AG04450 (cell line): ENCODE measurements at regions not wholly inside any gene's neighbourhood (a gene's known extent, or its start where the extent isn't known, plus 50 kb on each side); places are given as distances from the start of the nearest gene placed in this dataset.

Experiments used
- CTCF ChIA-PET: fragments of 300-600, 350-600 bp; formaldehyde crosslinking; extraction: SDS; loops from one replicate; lab custom pipeline; 2022; ENCODE audit warnings: antibody characterized with exemption, inconsistent platforms; lab: Charles Lee
- POLR2A ChIA-PET: fragments of 350-600 bp; formaldehyde crosslinking; extraction: SDS; loops from one replicate; lab custom pipeline; 2021; ENCODE audit warnings: antibody characterized with exemption, inconsistent platforms; lab: Yijun Ruan, JAX
- DNase-seq: peaks from one replicate; pipeline ENCODE4 v3.0.0-alpha.2; 2011; ENCODE audit warnings: low read depth, low spot score
- H3K27ac ChIP-seq: one replicate; pipeline ENCODE4 v1.5.1; 2012; ENCODE audit warnings: low read depth, low read length, control low read depth
- H3K27me3 ChIP-seq: one replicate; pipeline ENCODE4 v1.6.0; 2012; ENCODE audit warnings: low read length; ENCODE audit not compliant: control insufficient read depth, insufficient read depth
- H3K4me3 ChIP-seq: 2 replicates; pipeline ENCODE4 v1.5.1; 2011; ENCODE audit warnings: mild to moderate bottlenecking, low read depth, low read length, control low read depth
- H3K9me3 ChIP-seq: 2 replicates; pipeline ENCODE4 v1.5.1; 2012; ENCODE audit warnings: low read length; ENCODE audit not compliant: control insufficient read depth, insufficient read depth
- CTCF ChIP-seq: IDR thresholded peaks from 2 replicates; pipeline ENCODE4 v1.5.1; 2011; ENCODE audit warnings: low read depth, low read length, control low read depth, inconsistent platforms

- peak overlapping the region; percentile 61 for H3K27ac ChIP-seq
- TF ChIP-seq CTCF, result peak; percentile 55
- peak overlapping the region; percentile 62 for H3K4me3 ChIP-seq
- POLR2A ChIA-PET, result interaction anchor here (0.8 kb wide), 1 partner anchor 12 kb away, joined by 3 read pairs; no protein-coding TSS in a partner anchor
- H3K27me3 ChIP-seq, result no peaks in the 10 kb centered on the region
- no peaks in the 10 kb centered on the region; the same call in 1 of the 2 replicates for H3K9me3 ChIP-seq
- CTCF ChIA-PET, result no interaction called here
- no peak for DNase-seq
Observed at GRCh38 chr5:56481428-56482357, 248.6 kb upstream of the ANKRD55 start.

DNA sequence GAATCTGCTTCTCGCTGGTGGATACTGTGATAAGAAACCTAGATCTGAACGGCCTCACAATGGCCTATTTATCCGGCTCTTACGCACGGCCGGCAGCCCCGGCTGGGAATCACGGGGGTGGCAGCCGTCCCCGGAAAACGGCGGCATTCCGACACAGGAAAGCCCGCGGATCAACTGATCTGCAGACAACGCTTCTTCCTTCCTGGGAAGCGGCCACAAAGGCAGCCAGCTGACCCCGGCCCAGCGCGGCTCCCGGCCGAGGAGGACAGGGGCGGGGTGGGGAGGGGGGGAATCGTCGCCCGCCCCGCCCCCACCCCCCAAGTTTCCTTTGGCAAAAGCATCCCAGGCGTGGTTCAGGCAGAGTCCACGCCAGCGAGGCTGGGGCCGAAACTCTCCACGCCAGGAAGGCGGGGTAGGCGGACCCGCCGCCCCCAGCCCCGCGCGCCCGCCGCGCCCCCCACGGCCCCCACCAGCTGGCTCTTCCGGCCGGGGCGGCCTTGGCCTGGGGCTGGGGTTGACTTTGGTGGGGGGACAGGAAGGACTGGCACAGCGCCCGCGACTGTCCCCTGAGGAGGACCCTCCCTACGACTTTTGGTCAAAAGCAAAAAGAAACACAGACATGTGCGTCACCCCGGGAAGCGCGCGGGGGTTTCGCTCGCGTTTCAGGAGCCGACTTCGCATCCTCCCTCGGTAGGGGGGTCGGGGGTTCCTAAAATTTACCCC lies 247.7 kb upstream of the ANKRD55 start:
- Histone ChIP-seq H3K27me3 (no peaks in the 10 kb centered on the region), H3K27ac (peak overlapping the region; percentile 81), H3K9me3 (no peaks in the 10 kb centered on the region; the same call in 1 of the 2 replicates), H3K4me3 (peak overlapping the region; percentile 62)
- TF ChIP-seq CTCF, result no peak
- POLR2A ChIA-PET, result interaction anchor here (0.6 to 1.0 kb wide), 3 partner anchors 11 to 153 kb away, joined by 3 to 4 read pairs (median 4); no protein-coding TSS in a partner anchor
- no peak for DNase-seq
- CTCF ChIA-PET, result interaction anchor here (0.6 kb wide), 1 partner anchor 107 kb away, joined by 3 read pairs; no protein-coding TSS in a partner anchor

- H3K9me3 ChIP-seq, result no peaks in the 10 kb centered on the region; the same call in 1 of the 2 replicates
- peak overlapping the region; percentile 62 for H3K4me3 ChIP-seq
- no peak for DNase-seq
- peak overlapping the region; percentile 81 for H3K27ac ChIP-seq
- POLR2A ChIA-PET, result interaction anchor here (0.6 to 1.0 kb wide), 3 partner anchors 10 to 152 kb away, joined by 3 to 4 read pairs (median 4); no protein-coding TSS in a partner anchor
- no peak for TF ChIP-seq CTCF
- no peaks in the 10 kb centered on the region for H3K27me3 ChIP-seq
- CTCF ChIA-PET, result interaction anchor here (0.6 to 1.1 kb wide), 2 partner anchors 107 to 209 kb away, joined by 3 read pairs; no protein-coding TSS in a partner anchor
Observed at GRCh38 chr5:56480078-56480704, 247.1 kb upstream of the ANKRD55 start.

DNA sequence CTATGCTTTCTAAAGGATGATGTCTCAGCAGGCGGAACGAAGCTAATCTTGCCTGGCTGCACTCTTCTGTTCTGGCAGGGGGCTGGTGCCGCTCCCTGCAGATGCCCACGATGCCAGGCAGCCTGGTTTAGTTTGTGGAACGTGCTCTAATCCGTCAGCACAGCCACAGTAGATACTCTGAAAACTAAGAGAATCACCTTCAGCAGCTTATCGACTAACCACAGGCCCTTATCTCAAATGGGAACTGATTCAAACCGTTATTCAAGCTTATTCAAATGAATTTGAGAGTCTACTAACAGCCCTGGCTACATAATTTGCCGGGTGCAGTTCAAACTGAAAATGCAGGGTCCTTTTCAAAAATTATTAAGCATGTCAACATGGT lies 246.6 kb upstream of the ANKRD55 start:
- peak overlapping the region; percentile 81 for H3K27ac ChIP-seq
- H3K9me3 ChIP-seq, result no peaks in the 10 kb centered on the region; the same call in 1 of the 2 replicates
- POLR2A ChIA-PET, result no interaction called here
- CTCF ChIA-PET, result interaction anchor here (1.1 kb wide), 1 partner anchor 209 kb away, joined by 3 read pairs; no protein-coding TSS in a partner anchor
- 0 out of 2 replicates have a peak overlapping the region, but pooled peaks have one; percentile 7 for H3K4me3 ChIP-seq
- DNase-seq, result no peak
- no peaks in the 10 kb centered on the region for H3K27me3 ChIP-seq
- TF ChIP-seq CTCF, result no peak
